EH (cell line): ENCODE measurements at regions not wholly inside any gene's neighbourhood (a gene's known extent, or its start where the extent isn't known, plus 50 kb on each side); places are given as distances from the start of the nearest gene placed in this dataset.
"Not testable (repeated sequence)": the region's sequence is repeated elsewhere in the genome, so short reads cannot be mapped to it uniquely, and the experiment has no call there.

Experiments
- DNase-seq: peaks from one replicate; pipeline ENCODE4 v3.0.0-alpha.2; 2015; ENCODE audit warnings: low read depth

GRCh38 chr10:63848871-63849270 is 327.7 kb downstream of the REEP3 start:
- DNase-seq = not testable (repeated sequence)

- DNase-seq = no peak
Observed at GRCh38 chr10:63862860-63863259, 341.7 kb downstream of the REEP3 start.

- no peak for DNase-seq
Observed at GRCh38 chr10:63865210-63865609, 344.0 kb downstream of the REEP3 start.

DNA sequence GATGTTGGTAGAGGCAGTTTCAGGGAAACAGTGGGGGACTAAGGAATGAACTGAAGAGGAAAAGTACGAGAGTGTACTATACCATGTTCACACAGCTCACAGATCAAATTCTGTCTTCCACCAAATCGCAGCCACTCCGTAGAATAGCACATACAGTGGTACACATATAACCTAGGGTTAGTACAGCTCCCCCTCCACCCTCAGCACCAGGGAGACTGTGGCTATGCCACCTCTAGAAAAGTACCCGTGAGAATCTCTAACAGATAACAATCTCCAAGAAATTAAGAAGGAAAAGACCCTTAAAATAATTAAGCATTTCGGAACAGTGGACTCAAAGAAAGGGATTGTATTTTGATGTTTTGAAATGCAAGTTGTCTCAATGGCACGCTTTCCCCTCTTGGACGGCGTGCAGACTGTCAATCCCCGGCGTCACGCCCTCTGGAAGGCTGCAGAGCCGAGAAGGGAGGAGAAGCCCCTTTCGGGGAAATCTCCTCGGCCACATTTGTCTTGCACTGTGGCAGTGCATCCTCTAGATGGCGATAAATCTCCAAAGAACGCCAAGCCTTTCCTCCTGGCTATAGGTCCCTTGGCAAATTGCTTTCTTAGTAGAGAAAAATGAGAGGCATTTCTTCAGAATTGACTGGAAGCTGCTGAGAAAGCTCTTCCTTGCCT is 345.0 kb downstream of the REEP3 start:
- DNase-seq = peak; percentile 65

DNA sequence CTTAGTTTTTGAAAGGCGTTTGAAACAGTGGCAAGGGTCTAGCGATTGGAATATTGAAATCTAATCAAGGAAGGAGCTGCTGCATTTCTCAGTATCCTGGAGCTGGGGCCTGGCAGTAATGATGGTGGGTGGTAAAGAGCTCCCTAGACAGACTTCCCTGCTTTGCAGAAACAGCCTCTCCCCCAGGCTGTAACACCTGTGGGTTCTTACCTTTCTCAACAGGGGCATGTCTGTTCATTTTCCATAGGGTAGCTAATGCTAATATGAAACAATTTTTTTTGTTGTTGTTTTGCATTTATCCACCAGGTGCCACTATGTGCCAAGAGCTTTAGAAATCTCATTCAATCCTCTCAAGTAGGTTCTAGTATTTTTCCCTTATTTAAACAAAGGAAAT is 345.5 kb downstream of the REEP3 start:
- DNase-seq = peak; percentile 16

DNA sequence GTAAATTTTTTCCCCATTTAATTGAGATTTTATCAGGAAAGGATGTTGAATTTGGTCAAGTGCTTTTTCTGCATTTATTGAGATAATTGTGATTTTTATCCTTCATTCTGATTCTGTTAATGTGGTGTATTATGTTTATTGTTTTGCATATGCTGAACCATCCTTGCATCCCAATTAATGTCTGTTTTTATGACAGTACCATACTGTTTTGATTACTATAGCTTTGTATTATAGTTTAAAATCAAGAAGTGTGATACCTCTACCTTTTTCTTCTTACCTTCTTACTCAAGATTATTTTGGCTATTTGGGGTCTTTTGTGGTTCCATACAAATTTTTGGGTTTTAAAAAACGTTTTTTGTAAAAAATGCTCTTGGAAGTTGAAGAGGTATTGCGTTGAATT is 357.2 kb downstream of the REEP3 start:
- no peak for DNase-seq

DNA sequence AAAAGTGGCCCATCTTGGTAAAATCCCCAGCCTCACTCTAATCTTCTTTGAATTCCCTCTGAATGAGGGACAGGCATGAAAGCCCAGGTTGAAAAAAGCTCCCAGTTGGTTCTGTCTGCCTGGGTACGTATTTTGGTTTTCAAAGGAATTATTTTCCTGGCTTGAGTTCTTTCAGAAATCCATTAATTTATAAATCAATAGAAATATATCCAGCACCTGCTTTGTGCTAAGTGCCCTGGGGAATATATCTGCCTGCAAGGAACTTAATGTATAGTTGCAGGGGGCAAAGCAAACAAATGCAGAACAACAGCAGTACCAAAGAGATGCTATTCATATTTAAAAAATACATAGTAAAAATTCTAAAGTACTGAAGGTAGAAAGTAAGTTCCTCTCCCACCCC is 362.7 kb downstream of the REEP3 start:
- DNase-seq = no peak

DNA sequence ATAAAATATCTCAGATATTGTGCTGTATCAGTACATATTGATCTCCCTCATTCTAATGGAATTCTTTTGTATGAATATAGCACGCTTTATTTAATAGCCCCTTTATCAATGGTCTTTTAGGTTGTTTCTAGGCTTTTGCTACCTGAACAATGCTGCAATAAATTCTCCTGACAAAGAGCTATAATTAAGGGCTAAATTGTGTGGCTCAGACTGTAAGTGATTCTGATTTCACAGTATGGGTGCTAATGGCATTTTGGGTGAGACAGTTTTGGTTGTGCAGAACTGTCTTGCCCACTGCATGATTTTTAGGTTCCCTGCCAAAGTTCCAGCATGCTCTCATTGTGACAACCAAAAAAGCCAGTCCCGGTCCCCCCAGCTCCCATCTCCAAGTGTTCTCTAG is 363.2 kb downstream of the REEP3 start:
- no peak for DNase-seq

DNA sequence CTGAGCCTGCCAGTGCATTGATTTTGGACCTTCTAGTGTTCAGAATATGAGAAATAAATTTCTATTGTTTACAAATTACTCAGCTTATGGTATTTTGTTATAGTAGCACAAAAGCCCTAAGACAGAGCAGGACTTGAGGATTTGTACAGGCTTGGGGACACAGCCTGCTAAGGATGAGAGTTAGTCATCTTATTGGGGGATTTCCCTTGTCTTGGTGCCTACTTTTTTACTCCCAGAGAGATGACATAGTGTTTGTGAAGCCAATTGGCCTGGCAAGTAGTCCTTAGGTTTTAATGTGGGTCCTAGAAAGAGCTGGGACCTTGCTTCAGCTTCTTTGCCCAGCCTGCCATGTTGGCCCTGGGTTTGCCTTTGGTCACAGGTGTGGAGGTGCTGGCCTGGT is 364.0 kb downstream of the REEP3 start:
- no peak for DNase-seq

DNA sequence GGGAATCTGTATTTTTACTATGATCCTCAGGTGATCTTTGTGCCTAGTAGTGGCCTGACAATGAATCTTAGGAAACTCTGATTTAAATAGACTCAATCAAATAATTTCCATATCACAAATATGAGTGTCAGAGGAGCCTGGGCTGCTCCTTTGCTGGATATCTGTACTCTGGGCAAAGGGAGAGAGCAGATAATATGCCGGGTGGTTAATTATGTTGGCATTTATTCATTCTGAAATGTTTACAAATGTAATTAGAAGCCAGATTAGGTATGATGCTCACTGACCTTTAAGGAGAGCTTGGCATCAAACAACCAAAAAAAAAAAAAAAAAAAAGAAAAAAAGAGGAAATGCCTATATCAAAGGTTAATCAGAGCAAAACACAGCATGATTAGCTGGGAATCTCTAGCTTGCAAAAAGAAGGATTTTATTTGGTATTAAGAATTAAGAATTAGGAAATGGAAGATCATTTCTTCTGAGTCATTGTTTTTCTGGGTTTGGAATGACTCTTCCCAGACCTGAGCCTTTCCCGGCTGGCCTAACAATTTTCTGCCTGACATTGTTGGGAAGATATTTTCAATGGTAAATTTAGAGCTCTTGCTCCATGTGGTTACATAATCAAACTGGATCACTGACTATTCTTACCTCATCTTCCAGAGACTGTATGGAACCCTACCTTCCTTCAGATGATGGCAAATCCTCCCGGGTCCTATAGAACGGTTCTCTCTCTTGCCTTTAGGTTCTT is 365.3 kb downstream of the REEP3 start:
- DNase-seq = peak; percentile 34

GRCh38 chr10:63887023-63887589 is 365.9 kb downstream of the REEP3 start:
- DNase-seq = no peak

GRCh38 chr10:63887600-63888370 is 366.6 kb downstream of the REEP3 start:
- no peak for DNase-seq

GRCh38 chr10:63889803-63890202 is 368.6 kb downstream of the REEP3 start:
- DNase-seq = peak; percentile 28

DNA sequence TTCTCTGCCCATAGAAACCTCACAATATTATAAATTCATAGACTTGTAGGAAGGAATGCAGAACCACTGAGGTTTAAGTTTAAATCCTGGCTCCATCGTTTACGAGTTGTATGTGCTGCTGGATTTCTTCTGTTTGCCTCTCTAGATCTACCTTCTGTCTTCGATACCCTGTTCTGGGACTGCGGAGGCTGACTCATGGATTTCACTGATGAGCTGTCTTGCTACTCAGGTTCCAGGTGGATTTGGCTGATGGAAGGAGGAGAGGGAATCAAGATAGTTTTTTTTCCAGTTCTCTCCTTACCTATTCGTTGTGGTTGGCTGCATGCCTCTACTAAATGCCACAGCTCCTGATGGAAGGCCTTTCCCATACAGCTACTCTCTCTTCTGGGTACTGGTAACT is 375.8 kb downstream of the REEP3 start:
- no peak for DNase-seq

DNA sequence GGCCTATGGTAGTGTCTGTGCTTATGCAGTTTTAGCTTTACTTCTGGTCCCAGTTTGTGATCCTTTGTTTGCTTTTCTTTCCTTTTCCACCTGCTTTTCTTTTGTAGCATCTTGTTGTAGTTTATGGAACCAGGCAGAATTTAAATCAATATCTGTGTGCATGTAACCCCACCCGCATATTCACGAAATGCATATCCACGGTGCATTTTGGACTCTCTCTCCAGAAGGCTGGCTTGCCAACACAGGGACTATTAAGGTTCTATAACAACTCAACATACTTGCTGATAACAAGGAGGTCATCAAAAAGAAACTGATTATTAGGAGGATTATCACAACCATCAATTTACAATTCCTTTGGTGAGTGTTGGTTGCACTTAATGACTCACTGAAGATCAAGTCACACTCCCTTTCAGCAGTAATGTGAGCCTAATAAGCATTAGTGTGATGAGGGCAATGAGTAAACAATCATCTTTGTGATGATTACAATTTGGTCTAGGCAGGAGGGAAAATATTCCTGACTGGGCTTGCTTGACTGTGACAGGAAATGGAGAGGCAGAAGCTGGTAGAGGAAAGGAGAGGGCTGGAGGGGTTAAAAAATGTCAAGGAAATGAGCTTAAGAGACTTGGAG is 378.6 kb downstream of the REEP3 start:
- no peak for DNase-seq

DNA sequence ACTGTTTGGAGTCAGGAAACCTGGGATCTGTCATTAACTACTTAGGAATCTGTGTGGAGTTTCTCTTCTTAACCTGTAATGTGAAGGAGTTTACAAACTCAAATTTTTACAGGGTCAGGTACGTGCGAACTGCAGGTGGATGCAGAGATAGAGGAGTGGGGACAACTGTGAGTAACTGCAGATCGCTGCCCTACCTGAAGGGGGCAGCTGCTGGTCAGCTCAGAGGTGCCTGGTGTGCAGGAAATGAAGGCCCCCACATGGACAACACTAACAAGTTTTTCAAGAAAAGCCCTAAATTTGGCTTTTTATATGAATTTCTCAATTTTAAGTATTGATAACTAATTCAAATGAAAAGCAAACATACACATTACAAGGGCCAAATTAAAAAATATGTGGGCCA is 380.0 kb downstream of the REEP3 start:
- no peak for DNase-seq

- DNase-seq = peak; percentile 78
Observed at GRCh38 chr10:63901881-63902280, 380.7 kb downstream of the REEP3 start.

- no peak for DNase-seq
Observed at GRCh38 chr10:63910806-63911205, 389.6 kb downstream of the REEP3 start.

DNA sequence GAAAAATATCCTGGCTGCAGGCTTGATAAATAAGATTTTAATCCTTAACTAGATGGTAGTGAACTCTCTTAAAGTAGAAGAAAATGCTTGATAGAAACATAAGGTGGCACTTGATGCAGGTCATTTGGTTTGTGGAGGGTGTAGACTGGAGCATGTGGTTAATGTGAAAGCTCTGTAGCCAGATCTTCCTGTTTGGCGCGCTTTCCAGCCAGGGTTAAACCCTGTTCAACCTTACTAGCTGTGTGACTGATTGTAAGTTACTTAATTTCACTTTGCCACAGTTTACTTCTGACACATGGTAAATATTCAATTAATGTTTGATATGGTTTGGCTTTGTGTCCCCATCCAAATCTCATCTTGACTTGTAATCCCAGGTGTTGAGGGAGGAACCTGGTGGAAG is 394.0 kb downstream of the REEP3 start:
- DNase-seq = no peak

GRCh38 chr10:63917363-63917762 is 396.2 kb downstream of the REEP3 start:
- no peak for DNase-seq

GRCh38 chr10:63919575-63920279 is 398.5 kb downstream of the REEP3 start:
- no peak for DNase-seq

GRCh38 chr10:63920926-63921325 is 399.7 kb downstream of the REEP3 start:
- DNase-seq = no peak
